ENCODE measurements at regions not wholly inside any gene's neighbourhood (a gene's known extent, or its start where the extent isn't known, plus 50 kb on each side); places are given as distances from the start of the nearest gene placed in this dataset.
"Not testable (repeated sequence)": the region's sequence is repeated elsewhere in the genome, so short reads cannot be mapped to it uniquely, and the experiment has no call there.

DNA sequence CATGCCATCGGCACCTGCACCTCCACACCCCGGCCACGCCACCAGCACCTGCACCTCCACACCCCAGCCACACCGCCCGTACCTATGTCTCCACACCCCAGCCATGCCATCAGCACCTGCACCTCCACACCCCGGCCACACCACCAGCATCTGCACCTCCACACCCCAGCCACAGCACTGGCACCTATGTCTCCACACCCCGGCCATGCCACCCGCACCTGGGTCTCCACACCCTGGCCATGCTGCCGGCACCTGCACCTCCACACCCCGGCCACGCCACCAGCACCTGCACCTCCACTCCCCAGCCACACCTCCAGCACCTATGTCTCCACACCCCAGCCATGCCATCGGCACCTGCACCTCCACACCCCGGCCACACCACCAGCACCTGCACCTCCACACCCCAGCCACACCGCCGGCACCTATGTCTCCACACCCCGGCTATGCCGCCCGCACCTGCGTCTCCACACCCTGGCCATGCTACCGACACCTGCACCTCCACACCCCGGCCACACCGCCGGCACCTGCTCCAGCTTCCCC, 390.3 kb upstream of the MYT1L start:
- TF ChIP-seq, protein P1, sequence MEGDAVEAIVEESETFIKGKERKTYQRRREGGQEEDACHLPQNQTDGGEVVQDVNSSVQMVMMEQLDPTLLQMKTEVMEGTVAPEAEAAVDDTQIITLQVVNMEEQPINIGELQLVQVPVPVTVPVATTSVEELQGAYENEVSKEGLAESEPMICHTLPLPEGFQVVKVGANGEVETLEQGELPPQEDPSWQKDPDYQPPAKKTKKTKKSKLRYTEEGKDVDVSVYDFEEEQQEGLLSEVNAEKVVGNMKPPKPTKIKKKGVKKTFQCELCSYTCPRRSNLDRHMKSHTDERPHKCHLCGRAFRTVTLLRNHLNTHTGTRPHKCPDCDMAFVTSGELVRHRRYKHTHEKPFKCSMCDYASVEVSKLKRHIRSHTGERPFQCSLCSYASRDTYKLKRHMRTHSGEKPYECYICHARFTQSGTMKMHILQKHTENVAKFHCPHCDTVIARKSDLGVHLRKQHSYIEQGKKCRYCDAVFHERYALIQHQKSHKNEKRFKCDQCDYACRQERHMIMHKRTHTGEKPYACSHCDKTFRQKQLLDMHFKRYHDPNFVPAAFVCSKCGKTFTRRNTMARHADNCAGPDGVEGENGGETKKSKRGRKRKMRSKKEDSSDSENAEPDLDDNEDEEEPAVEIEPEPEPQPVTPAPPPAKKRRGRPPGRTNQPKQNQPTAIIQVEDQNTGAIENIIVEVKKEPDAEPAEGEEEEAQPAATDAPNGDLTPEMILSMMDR (IDR thresholded peaks at IDR 0.05; ENCODE audit: low read length) = no peak
- TF ChIP-seq EZH2 (IDR thresholded peaks at IDR 0.05; ENCODE audit: borderline replicate concordance, low read length) = no peak
- Histone ChIP-seq H4K20me1 (ENCODE audit: insufficient read depth, low read length) (no peaks in the 10 kb centered on the region), H3F3A (ENCODE audit: insufficient read depth, low read length) (no peaks in the 10 kb centered on the region), H3K27me3 (ENCODE audit: insufficient read depth, low read length) (0 out of 2 replicates have a peak, but pooled peaks cover 3% of the 10 kb centered on the region), H3K9me3 (ENCODE audit: low read length) (no peaks in the 10 kb centered on the region), H3K79me2 (ENCODE audit: insufficient read depth, low read length) (no peaks in the 10 kb centered on the region), H3K36me3 (ENCODE audit: insufficient read depth, low read length) (no peaks in the 10 kb centered on the region), H3K9me2 (ENCODE audit: low read depth, low read length) (no peaks in the 10 kb centered on the region), H3K27ac (ENCODE audit: low read depth, low read length, poor library complexity, severe bottlenecking) (no peak overlapping the region), H3K9ac (ENCODE audit: low read length) (no peak overlapping the region), H3K4me2 (ENCODE audit: low read length) (no peak overlapping the region), H3K4me3 (ENCODE audit: low read depth, low read length, poor library complexity, severe bottlenecking) (no peak overlapping the region), H3K4me1 (ENCODE audit: insufficient read depth, low read length, severe bottlenecking) (no peaks in the 10 kb centered on the region), H2AFZ (ENCODE audit: low read length) (no peak overlapping the region)

DNA sequence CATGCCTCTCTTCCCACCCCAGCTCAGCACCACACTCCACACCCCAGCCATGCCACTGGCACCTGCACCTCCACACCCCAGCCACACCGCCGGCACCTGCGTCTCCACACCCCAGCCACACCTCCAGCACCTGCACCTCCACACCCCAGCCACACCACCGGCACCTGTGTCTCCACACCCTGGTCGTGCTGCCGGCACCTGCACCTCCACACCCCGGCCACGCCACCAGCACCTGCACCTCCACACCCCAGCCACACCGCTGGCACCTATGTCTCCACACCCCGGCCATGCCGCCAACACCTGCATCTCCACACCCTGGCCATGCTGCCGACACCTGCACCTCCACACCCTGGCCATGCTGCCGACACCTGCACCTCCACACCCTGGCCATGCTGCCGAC, 389.7 kb upstream of the MYT1L start:
- H3K9ac ChIP-seq (ENCODE audit: low read length); H3K27me3 ChIP-seq (ENCODE audit: insufficient read depth, low read length); H2AFZ ChIP-seq (ENCODE audit: low read length); H3K9me3 ChIP-seq (ENCODE audit: low read length); H3K4me3 ChIP-seq (ENCODE audit: low read depth, low read length, poor library complexity, severe bottlenecking); H4K20me1 ChIP-seq (ENCODE audit: insufficient read depth, low read length); H3K36me3 ChIP-seq (ENCODE audit: insufficient read depth, low read length); H3K9me2 ChIP-seq (ENCODE audit: low read depth, low read length); H3K4me1 ChIP-seq (ENCODE audit: insufficient read depth, low read length, severe bottlenecking); H3K79me2 ChIP-seq (ENCODE audit: insufficient read depth, low read length); H3K27ac ChIP-seq (ENCODE audit: low read depth, low read length, poor library complexity, severe bottlenecking); H3F3A ChIP-seq (ENCODE audit: insufficient read depth, low read length); H3K4me2 ChIP-seq (ENCODE audit: low read length): not testable (repeated sequence)

GRCh38 chr2:2720351-2720750, 389.3 kb upstream of the MYT1L start:
- H2AFZ ChIP-seq (ENCODE audit: low read length) = no peak overlapping the region
- H3K27me3 ChIP-seq (ENCODE audit: insufficient read depth, low read length) = 0 out of 2 replicates have a peak, but pooled peaks cover 3% of the 10 kb centered on the region
- no peak overlapping the region for H3K27ac ChIP-seq (ENCODE audit: low read depth, low read length, poor library complexity, severe bottlenecking)
- no peaks in the 10 kb centered on the region for H3K36me3 ChIP-seq (ENCODE audit: insufficient read depth, low read length)
- H3K9me3 ChIP-seq (ENCODE audit: low read length) = no peaks in the 10 kb centered on the region
- no peaks in the 10 kb centered on the region for H3F3A ChIP-seq (ENCODE audit: insufficient read depth, low read length)
- no peaks in the 10 kb centered on the region for H4K20me1 ChIP-seq (ENCODE audit: insufficient read depth, low read length)
- H3K4me3 ChIP-seq (ENCODE audit: low read depth, low read length, poor library complexity, severe bottlenecking) = no peak overlapping the region
- no peaks in the 10 kb centered on the region for H3K4me1 ChIP-seq (ENCODE audit: insufficient read depth, low read length, severe bottlenecking)
- H3K79me2 ChIP-seq (ENCODE audit: insufficient read depth, low read length) = no peaks in the 10 kb centered on the region
- H3K9ac ChIP-seq (ENCODE audit: low read length) = no peak overlapping the region
- H3K9me2 ChIP-seq (ENCODE audit: low read depth, low read length) = no peaks in the 10 kb centered on the region
- H3K4me2 ChIP-seq (ENCODE audit: low read length) = no peak overlapping the region
- TF ChIP-seq, protein P1 (IDR thresholded peaks at IDR 0.05; ENCODE audit: low read length) = no peak
- no peak for TF ChIP-seq EZH2 (IDR thresholded peaks at IDR 0.05; ENCODE audit: borderline replicate concordance, low read length)

- TF ChIP-seq EZH2 (IDR thresholded peaks at IDR 0.05; ENCODE audit: borderline replicate concordance, low read length) = no peak
- TF ChIP-seq, protein P1 (IDR thresholded peaks at IDR 0.05; ENCODE audit: low read length) = no peak
- Histone ChIP-seq H3K4me3 (ENCODE audit: low read depth, low read length, poor library complexity, severe bottlenecking) (no peak overlapping the region), H3K27me3 (ENCODE audit: insufficient read depth, low read length) (0 out of 2 replicates have a peak, but pooled peaks cover 2% of the 10 kb centered on the region), H3K27ac (ENCODE audit: low read depth, low read length, poor library complexity, severe bottlenecking) (no peak overlapping the region), H3K9ac (ENCODE audit: low read length) (no peak overlapping the region), H3K4me1 (ENCODE audit: insufficient read depth, low read length, severe bottlenecking) (no peaks in the 10 kb centered on the region), H4K20me1 (ENCODE audit: insufficient read depth, low read length) (no peaks in the 10 kb centered on the region), H3K4me2 (ENCODE audit: low read length) (no peak overlapping the region), H3F3A (ENCODE audit: insufficient read depth, low read length) (no peaks in the 10 kb centered on the region), H3K36me3 (ENCODE audit: insufficient read depth, low read length) (no peaks in the 10 kb centered on the region), H3K9me2 (ENCODE audit: low read depth, low read length) (no peaks in the 10 kb centered on the region), H2AFZ (ENCODE audit: low read length) (no peak overlapping the region), H3K9me3 (ENCODE audit: low read length) (no peaks in the 10 kb centered on the region), H3K79me2 (ENCODE audit: insufficient read depth, low read length) (no peaks in the 10 kb centered on the region)
These were observed 388.7 kb upstream of the MYT1L start for GRCh38 chr2:2719781-2720180.
